Right renal pelvis (tissue), 4 donors: ENCODE measurements at regions not wholly inside any gene's neighbourhood (a gene's known extent, or its start where the extent isn't known, plus 50 kb on each side); places are given as distances from the start of the nearest gene placed in this dataset.

Source experiments
- DNase-seq, 4 donors: peaks; one replicate each; pipeline ENCODE4 v3.0.0-alpha.2; 2013; ENCODE audit warnings: low read depth in 4 of 4, low spot score in 3 of 4, missing footprints in 1 of 4

DNA sequence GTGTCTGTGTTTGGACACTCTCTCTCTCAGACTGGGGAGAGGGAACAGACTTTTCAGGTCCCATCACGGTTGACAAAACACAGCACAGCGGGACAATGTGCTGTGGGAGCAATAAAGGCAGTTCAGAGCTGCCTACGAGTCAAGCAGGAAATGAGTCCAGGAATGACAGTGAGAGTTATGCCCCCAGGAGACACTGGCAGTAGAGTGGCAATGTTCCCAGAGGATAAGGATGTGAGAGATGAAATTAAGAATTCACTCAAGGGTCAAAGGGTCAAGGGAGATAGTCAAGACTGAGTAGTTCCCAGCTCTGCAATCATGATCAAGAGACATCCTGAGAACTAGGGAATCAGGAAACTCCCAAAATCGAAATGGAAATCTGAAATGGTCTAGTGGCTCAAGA lies 156.1 kb downstream of the LURAP1L start:
- DNase-seq = no peak

DNA sequence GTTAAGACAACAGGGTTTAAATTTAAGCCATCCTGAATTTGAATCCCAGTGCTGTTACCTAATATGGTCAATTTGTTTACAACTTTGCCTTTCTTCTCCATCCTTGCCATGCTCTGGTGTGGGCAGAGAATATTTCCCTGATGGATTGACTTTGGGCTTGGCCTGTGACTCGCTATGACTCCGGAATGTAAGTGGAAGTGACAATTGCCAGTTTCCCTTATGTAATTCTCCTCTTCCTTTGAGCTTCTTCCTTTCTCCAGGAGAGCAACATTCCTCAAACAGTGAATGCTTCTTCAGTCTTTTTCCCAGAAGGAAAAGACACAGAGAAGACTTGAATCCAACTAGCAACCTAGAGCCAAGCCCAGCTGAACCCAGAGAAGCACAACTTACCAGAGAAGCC lies 159.1 kb downstream of the LURAP1L start:
- no peak for DNase-seq

DNA sequence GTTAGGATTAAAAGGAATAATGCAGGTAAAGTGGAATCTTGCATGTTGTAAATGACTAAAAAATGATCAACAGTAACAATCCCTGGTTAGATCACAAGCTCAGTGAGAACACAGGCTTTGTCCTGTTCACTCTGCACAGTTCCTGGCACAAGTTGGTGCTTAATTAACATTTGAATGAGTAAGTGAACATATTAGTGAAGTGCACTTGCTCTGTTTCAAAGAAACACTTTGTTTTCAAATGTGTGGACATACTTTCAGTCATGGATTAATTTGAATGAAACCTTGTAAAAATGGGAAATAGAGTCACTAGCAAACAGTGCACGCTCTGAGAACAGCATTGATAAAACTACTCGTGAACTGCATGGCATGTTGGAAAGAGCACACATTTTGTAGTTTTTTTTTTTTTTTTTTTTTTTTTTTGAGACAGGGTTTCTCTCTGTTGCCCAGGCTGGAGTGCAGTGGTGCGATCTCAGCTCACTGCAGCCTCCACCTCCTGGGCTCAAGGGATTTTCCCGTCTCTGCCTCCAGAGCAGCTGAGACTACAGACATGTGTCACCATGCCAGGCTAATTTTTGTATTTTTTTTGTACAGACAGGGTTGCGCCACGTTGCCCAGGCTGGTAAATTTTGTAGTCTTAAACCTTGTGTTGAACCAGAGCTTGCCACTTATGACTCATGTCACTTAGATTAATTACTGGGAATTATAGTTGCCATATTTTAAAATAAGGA lies 159.9 kb downstream of the LURAP1L start:
- DNase-seq = no peak

DNA sequence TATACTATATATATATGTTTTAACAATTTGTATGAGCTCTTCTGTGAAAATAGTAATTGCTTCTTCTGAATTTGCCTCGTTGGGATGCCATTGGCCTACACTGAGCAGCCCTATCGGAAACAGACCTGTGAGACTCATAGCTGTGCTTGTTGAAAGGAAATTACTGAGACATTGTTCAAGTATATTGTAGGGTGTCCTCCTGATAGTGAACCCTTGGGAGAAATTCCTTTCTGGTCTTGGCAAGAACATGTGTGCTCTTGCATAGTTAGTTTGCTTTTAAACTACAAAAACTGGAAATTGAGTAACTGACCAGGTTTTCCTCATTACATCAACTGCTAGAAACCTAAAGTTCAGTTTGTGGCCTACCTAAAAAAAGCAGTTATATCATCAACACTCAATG lies 160.9 kb downstream of the LURAP1L start:
- no peak for DNase-seq

DNA sequence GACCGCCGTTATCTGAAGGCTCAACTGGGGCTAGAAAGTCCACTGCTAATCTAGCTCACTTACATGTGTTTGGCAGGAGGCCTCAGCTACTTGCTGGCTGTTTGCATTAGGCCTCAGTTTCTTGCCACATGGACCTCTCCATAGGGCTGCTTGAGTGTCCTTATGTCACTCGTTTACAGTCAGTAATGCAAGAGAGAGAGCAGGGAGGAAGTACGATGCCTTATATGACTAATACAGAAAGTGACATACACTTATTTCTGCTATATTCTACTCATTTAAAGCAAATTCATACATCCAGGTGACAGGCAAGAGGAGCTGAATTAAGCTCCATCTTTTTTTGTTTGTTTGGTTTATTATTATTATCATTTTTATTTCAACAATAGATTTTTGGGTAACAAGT lies 179.6 kb downstream of the LURAP1L start:
- no peak for DNase-seq

DNA sequence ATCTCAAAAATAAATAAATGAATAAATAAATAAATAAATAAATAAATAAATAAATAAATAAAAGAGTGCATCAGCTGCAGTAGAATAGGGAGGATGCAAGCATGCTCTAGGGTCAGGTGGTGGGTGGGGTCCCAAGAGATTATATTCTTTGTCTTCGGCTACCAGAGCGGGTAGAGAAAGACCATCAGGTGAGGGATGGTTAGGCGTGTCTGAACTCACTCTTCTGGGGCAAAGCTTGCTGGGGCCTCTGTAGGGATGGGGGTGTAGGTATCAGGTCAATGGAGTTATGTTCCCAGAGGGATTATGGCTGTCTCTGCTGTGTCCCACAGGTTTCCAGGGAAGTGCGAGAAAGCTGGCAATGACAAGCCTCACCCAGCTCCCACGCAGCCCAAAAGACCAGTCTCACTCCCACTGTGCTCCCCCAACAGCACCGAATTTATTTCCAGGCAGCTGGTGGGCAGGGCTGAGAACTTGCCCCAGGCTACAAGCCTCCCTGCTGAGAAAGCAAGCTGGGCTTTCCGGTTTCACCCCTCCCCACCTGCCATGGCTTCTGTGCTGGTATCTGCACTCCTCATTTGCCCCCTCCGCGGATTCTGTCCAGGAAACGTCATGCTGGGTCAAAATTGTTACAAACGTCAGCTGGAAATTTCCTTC lies 180.8 kb downstream of the LURAP1L start:
- DNase-seq = no peak

DNA sequence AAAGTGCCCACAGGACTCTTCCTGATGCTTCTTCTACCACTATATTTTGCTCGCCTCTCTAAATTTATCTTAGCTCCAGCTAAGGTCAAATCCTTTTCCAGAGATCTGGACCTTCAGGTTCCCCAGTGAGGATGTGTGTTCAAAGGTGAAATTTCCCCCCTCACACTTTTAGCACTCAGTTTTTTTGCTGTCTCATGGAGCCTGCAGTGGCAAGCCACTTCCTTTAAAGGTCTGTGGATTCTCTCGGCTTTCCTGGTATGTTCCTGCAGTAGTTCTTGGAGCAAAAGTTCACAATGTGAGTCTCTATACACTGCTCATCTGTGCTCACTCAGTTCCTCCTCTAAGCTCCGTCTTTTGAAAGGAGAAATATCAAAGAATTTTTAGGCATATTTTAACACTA lies 181.4 kb downstream of the LURAP1L start:
- no peak for DNase-seq

DNA sequence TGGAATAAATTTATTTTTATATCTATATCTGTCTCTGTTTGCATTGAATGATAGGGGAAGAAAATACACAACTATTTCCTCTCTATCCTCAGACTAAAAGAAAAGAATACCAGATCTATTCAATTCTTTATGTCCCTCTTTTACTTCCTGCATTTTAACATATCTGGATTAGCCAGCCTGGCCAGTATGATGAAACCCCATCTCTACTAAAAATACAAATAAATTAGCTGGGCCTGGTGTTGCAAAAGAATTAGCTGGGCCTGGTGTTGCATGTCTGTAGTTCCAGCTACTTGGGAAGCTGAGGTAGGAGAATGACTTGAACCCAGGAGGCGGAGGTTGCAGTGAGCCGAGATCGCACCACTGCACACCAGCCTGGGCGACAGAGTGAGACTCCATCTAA lies 182.0 kb downstream of the LURAP1L start:
- no peak for DNase-seq

DNA sequence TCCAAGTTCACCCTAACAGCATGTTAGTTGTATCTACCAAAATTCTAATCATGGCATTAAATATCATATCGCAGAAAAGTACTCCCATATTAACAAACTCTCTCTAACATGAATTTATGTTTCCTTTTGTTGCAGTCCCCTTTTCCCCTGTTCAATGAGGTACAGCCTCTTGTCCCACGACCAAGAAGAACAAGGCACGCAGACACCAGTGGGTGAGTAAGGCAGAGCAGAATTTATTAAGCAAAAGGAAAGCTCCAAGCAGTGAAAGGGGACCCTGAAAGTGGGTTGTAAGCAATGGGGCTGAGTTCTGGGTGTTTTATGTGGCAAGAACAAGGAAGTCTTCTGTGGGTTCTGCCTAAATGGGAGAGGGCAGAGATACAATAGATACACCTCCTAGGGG lies 183.5 kb downstream of the LURAP1L start:
- DNase-seq = no peak

DNA sequence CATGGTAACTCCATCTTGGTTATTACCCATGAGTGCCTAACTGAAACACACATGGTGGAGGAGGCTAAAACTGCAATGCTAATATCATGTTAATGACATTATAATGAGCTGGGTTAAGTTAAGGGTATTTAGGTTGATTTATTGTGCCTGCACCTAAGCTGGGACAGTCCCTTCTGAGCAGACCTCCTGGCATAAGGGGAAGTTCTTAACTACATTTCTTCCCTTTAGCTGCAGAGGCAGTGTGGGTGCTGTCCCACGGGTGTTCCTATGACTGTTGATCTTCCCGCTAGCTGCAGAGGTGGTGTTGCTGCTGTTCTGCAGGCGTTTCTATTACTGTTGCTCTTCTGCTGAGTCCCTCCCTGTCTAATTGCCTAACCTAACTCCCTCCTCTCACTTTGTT lies 183.9 kb downstream of the LURAP1L start:
- no peak for DNase-seq

DNA sequence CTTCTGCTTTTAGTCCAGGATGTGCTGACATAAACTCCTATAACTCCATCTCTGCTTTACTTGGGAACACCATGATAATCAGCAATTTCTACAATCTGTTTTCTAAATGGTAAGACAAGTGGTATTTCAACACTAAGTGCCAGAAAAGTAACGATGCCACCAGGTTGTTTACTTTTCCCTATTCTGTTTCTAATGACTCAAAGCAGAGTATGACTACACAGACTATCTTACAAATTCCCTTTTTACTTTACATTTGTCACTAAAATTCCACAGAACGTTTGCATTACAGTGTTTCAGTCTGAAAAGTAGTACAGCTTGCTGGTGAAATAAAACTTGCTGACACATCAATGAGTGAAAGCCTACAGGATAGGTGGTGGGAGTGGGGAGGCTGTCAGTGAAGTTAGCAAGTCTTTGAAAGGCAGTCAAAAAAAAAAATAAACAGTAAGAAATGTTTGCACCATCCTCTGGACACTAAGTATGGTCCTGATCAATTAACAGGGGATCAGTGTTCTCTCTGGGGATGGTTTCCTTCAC lies 186.5 kb downstream of the LURAP1L start:
- DNase-seq = no peak

DNA sequence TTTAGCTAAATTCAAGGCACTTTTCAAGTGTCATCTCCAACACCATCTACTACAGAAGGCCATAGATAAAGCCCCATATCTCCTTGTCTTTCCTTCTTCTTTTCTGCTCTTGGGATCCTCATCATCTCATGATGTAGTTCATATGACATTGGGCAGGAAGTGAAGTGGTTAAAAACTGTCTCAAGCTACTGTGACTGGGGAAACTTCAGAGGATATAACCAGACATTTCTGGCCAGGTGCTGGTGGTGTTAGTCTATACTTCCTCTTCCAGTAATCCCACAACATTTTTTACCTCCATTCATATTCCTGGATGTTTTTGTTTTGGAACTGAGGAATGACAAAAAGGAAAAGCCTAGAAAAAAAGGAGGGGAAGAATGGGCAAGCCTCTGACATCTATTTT lies 188.7 kb downstream of the LURAP1L start:
- no peak for DNase-seq

DNA sequence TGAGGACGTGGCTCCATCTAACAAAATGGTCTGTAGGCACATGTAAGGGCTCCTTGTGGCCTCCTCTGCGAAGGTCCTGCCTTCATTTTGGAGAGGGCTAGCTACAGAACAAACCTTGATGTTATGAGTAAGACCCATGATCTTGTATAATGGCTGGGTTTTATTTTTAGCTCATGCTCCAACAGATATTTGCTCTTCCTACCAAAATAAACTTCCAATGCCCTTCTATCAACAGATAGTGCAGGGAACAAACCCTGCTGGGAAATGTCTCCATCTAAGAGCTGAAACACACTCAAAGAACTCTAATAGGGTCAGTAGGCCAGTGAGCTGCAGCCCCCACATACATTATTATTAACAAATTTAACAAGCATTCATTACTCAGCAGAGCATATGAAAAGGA lies 189.5 kb downstream of the LURAP1L start:
- DNase-seq = no peak

DNA sequence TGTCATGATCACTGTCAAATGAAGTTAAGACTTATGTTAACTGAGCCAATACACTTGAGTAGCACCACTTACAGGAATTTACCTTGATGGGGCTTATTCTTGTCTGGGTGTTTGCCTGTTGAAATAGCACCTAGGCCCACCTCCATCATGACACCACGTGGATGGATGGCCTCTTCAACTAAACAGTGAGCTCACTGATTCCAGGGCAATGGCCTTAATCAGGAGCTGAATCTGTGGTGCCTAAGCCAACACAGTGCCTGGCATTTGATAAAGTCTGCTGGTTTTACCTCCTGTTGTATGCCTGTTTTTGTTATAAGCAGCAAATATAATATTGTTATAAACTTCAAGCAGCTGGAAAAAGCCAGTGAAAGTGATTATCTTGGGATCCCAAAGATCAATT lies 190.5 kb downstream of the LURAP1L start:
- DNase-seq = no peak

DNA sequence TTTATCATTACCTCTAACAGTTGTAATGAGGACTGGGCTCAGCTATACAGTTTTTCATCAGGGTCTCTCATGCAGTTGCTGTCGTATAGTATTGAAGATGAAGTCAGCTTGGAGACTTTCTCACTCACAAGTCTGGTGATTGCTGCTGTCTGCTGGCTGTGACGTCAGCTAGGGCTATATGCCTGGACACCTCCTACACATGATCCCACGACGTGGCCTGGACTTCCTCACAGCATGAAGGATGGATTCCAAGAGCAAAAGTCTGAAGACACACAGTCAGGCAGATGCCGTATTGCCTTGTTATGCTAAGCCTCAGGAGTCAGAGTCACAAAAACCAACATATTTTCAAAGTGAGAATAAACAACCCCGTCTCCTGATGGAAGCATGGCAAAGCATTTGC lies 193.3 kb downstream of the LURAP1L start:
- no peak for DNase-seq

DNA sequence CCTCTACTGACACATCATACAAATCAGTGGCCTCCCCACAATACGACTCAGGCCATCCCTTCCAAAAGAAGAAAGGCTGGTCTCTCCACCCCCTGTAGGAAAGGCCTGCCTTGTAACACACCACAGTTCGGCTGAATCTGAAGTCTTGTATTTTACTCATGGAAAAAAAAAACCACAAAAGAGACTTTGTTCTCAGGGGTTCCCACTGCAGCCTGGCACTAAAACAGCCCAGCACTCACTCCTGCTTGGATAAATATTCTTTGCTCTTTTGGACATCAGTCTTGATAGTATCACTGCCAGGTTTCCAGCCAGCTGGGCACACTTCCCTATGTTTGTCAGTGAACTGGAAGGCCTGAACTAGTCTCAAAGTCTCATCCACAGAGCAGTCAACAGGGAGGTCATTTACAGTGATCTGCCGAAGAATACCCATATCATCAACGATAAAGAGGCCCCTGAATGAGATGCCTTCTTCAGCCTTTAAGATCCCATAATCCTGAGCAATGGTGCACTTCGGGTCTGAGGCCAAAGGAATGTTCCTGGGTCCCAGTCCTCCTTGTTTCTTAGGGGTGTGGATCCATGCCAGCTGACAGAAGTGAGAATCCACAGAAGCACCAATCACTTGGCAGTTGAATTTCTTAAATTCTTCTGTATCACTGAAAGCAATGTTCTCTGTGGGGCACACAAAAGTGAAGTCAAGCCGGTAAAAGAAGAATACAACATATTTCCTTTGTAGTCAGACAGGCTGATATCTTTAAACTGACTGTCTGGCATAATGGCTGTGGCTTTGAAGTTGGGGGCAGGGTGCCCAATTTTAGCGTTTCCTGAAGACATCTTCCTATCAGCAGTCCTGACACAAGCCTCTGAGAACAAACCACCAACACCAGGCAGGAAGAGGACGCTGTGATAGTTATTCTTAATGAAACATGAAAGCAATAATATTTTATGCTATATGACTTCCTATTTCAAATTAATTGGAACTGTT lies 198.1 kb downstream of the LURAP1L start:
- DNase-seq = no peak

DNA sequence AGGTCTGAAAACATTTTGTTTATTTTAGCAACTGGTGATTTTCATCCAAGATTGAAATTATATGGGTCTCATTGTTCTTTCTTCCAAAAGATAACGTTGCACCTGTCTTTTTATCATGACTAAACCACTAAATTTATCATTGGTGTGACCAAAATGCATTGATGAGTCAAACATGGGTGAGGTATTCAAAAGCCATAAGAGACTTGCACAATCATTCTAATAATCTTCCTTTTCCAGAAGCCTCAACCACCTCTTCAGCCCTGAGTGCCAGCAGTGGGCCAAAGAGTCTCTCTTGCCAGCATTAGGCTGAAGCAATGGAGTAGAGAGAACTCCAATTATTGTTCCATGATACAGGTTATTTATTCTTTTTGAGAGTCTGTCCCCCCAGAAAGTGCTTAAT lies 198.9 kb downstream of the LURAP1L start:
- no peak for DNase-seq

DNA sequence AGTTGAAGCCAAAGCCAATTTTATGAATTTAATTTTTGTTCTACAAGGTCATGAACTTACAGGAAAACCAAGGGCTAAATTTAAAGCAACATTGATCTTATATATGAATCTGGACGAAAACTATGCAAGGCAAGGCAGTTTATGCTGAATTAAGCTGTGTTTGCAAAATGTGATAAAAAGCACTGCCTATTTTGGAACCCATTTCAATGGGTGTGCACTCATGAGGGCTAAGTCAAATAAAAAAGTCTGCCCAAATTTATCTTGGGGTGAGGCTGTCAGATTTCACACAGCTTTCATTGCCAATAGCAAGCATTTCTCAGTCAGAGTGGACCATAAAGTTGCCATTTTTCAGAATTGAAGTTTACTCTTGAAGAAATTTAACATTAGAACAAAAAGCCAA lies 199.9 kb downstream of the LURAP1L start:
- no peak for DNase-seq

DNA sequence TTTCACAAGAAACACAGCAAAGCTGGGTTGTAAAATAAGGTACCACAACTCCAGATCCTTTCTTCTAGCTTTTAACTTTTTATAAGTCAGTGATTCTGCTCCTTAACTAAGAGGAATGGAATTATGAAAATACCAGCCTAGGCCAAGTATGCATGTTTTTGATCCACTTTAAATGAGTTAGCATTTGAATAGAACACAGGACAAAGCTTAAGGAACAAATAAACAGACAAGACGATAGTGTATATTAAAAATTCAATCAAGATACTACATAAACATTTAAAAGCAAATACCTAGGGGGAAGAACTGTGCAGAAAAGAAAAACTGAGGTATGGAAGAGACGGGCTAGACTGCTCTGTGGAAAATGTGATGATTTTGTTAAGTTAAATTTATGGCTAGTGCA lies 200.7 kb downstream of the LURAP1L start:
- DNase-seq = no peak

DNA sequence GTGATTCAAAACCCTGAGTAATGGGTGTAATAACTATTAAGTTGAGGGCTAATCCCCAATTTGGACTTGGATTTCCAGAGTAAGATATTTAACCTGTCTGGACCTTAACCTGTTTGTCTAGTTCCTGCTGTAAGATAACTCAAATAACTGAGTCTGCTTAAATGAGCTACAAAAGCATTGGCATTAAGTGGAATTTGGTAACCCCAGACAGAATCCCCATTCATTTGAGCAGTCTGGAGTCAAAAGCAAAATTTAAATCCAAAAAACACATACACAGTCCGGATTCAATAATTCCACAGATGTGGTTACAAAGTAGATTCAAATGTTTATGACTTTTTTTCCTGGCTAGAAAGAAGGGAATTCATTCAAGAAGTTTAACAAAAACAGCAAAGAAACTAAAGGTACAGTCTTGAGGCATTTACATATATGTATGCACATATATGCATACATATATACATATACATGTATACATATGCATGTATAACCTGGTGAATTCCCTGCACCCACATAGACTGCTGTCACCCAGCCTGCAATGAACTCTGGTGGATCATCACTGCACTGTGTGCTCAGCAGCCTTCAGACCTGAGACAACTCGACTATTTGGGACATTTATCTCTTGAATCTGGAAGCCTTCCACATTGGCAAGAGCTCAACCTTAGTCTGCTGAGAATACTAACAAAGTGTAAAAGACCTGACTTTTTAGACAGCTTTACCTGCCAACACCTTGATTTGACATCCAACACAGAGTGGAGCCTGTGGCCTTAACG lies 205.4 kb downstream of the LURAP1L start:
- no peak for DNase-seq
